Superior temporal gyrus (tissue), 1 donor: ENCODE measurements at regions not wholly inside any gene's neighbourhood (a gene's known extent, or its start where the extent isn't known, plus 50 kb on each side); places are given as distances from the start of the nearest gene placed in this dataset.

Source experiments
- DNase-seq: peaks from one replicate; pipeline ENCODE4 v3.0.0-alpha.2; 2016; ENCODE audit errors: extremely low spot score

- DNase-seq: no peak
Measured at GRCh38 chr11:122234780-122235179, 118.8 kb upstream of the BLID start.

GRCh38 chr11:122234257-122234656 lies 118.2 kb upstream of the BLID start:
- peak; percentile 73 for DNase-seq

- DNase-seq: no peak
Measured at GRCh38 chr11:122232985-122233384, 117.0 kb upstream of the BLID start.

GRCh38 chr11:122230385-122230755 lies 114.4 kb upstream of the BLID start:
- no peak for DNase-seq

GRCh38 chr11:122229481-122230384 lies 113.7 kb upstream of the BLID start:
- DNase-seq: peak; percentile 71

GRCh38 chr11:122229078-122229477 lies 113.1 kb upstream of the BLID start:
- DNase-seq: no peak

- DNase-seq: no peak
Measured at GRCh38 chr11:122226810-122227379, 110.9 kb upstream of the BLID start.

GRCh38 chr11:122224867-122225266 lies 108.9 kb upstream of the BLID start:
- peak; percentile 56 for DNase-seq

GRCh38 chr11:122220321-122220720 lies 104.3 kb upstream of the BLID start:
- no peak for DNase-seq

- DNase-seq: no peak
Measured at GRCh38 chr11:122219791-122220190, 103.8 kb upstream of the BLID start.

GRCh38 chr11:122215244-122215992 lies 99.4 kb upstream of the BLID start:
- DNase-seq: peak; percentile 90

- DNase-seq: no peak
Measured at GRCh38 chr11:122214567-122214966, 98.6 kb upstream of the BLID start.

GRCh38 chr11:122214080-122214479 lies 98.1 kb upstream of the BLID start:
- DNase-seq: no peak

- DNase-seq: peak; percentile 91
Measured at GRCh38 chr11:122213171-122213570, 97.2 kb upstream of the BLID start.

GRCh38 chr11:122210367-122210997 lies 94.5 kb upstream of the BLID start:
- DNase-seq: no peak

- DNase-seq: peak; percentile 94
Measured at GRCh38 chr11:122209619-122210366, 93.8 kb upstream of the BLID start.

- peak; percentile 53 for DNase-seq
Measured at GRCh38 chr11:122207921-122208764, 92.1 kb upstream of the BLID start.

- no peak for DNase-seq
Measured at GRCh38 chr11:122207505-122207904, 91.5 kb upstream of the BLID start.

GRCh38 chr11:122205036-122205435 lies 89.0 kb upstream of the BLID start:
- DNase-seq: peak; percentile 58

- DNase-seq: no peak
Measured at GRCh38 chr11:122204206-122204605, 88.2 kb upstream of the BLID start.
